ENCODE measurements at regions not wholly inside any gene's neighbourhood (a gene's known extent, or its start where the extent isn't known, plus 50 kb on each side); places are given as distances from the start of the nearest gene placed in this dataset.

DNA sequence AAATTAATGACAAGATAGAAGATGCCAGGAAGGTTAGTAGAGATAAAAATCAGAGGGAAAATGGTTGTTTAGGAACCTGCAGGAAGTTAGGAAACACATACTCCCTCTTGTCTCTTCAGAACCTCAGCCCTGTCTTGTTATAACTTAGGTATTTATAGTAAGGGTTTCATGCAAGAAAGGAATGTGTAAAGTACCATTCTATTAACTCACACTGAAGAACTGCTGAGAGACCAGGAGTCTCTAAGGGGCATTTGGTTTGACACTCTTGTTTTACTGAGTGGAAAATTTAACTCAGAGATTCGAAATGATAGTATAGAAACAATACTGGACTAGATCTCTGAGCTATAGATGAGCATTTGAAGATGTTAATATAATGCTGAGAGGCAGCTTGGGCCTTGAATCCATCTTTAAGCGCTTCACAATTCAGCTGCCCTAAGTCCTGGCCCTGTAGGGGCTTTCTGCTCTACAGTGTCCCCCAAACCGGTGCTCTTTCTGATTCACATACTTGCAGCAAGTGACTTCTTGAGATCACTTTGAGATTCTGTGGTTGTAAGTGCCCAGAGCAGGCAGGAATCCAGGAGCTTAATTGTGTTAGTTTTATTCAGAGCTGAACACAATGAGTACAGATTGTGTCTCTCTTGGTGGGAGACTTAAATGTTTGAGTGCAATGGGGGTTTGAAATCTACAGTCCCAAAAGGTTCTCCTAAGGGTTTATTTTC lies 235.0 kb upstream of the RGPD4 start:
- DNase-seq = no peak

- no peak for DNase-seq
Observed at GRCh38 chr2:107592280-107592624, 234.4 kb upstream of the RGPD4 start.

DNA sequence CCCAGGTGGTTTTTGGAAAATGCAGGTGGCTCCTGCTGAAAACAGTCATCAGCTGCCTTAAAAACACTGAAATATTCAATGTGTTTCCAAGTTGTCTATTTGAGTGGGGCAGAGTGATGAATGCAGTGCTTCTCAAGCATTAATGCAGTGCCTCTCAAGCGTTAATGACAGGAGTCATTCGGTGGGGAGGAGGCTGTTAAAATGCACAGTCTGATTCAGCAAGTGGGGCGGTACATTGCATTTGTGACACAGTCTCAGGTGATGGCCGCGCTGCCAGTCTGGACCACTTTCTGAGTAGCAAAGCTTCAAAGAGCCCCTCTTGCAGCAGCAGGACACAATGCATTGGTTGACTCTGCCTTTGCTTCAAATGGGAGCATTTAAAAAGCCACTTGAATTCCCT lies 231.4 kb upstream of the RGPD4 start:
- no peak for DNase-seq

GRCh38 chr2:107595749-107596148 lies 230.9 kb upstream of the RGPD4 start:
- DNase-seq = no peak

DNA sequence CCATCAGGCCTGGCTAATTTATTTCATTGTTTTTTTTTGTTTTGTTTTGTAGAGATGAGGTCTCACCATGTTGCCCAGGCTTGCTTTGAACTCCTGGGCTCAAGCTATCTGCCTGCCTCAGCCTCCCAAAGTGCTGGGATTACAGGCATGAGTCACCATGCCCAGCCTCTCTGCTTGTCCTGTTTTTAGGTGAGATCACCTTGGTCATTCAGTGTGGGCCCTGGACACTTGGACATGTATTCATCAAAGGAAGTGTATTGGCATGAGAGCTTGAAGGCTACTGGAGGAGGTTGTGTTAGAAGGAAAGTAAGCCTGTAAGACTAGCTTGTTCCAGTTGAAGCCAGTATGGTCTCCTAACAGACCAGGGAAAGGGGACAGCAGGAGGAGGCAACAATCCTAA lies 229.2 kb upstream of the RGPD4 start:
- no peak for DNase-seq

DNA sequence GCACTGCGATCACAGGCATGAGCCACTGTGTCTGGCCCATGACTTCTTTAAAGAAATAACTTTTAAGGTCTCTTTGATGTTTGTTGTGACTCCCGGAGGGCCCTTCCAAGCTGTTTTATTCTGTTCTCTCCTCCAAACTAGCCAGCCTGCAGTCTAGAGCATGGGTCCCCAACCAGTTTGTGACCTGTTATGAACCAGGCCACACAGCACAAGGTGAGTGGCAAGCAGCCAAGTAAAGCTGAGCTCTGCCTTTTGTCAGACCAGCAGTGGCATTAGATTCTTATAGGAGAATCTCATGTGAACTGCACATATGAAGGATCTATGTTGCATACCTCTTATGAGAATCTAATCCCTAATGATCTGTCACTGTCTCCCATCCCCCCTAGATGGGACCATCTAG lies 223.9 kb upstream of the RGPD4 start:
- no peak for DNase-seq

DNA sequence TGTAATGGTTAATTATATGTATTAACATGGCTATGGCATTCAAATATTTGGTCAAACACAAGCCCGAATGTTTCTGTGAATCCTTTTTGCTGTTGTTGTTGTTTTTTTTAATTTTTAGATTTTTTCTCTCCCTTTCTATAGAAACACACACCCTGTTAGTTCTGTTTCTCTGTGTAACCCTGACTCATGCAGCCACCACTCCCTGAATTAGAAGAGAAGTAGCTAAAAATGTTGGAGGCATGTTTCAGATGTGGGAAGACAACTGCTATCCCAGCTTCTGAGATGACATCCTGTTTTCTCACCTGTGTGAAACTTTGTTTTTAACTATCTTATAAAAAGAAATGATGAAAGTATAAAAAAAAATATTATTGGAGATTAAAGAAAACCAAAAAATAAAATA lies 219.6 kb upstream of the RGPD4 start:
- no peak for DNase-seq

GRCh38 chr2:107607473-107607872 lies 219.2 kb upstream of the RGPD4 start:
- no peak for DNase-seq

DNA sequence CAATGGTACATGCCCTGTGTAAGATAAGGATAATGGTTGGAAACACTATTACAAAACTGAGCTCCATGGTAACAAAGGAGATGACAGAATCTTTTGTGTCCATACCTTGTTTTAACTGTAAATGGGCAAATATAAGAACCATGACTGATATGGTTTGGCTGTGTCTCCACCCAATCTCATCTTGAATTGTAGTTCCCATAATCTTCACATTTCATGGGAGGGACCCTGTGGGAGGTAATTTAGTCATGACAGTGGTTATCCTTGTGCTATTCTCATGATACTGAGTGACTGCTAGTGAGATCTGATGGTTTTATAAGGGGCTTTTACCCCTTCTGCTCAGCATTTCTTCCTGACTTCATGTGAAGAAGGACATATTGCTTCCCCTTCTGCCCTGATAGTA lies 211.7 kb upstream of the RGPD4 start:
- DNase-seq = no peak

- DNase-seq = no peak
Observed at GRCh38 chr2:107618769-107619168, 207.9 kb upstream of the RGPD4 start.

- no peak for DNase-seq
Observed at GRCh38 chr2:107621186-107622165, 205.2 kb upstream of the RGPD4 start.

- DNase-seq = no peak
Observed at GRCh38 chr2:107622741-107623310, 203.9 kb upstream of the RGPD4 start.

DNA sequence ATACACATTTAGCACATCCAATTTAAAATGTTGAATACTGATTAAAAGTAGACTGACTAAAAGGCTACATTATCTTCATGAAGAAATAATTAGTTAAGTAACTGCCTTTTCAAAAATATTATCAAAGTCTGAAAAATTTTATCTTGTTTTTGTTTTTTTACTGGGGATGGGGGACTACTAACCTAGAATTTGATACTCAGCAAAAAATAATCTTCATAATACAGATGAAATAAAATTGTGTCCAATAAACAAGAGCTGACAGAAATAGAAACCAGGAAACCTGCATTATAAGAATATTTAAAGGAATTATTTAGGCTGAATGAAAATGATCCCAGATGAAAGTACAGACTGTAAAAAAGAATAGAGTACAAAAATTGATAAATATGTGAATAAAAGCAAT lies 200.7 kb upstream of the RGPD4 start:
- no peak for DNase-seq

DNA sequence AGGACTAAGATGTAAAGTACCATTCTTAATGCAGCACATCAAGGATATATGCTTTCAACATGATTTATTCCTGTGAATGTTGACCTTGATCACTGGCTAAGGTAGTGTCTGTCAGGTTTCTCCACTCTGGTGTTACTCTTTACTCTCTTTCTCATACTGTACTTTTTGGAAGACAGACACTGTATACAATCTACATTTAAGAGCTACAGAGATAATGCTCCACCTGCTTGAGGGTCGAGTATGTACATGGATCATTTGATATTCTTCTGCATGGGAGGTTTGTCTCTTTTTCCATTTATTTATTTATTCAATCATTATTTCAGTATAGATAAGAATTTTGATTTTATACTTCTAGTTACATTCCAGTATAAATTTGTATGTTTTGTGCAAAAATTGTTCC lies 199.5 kb upstream of the RGPD4 start:
- no peak for DNase-seq

DNA sequence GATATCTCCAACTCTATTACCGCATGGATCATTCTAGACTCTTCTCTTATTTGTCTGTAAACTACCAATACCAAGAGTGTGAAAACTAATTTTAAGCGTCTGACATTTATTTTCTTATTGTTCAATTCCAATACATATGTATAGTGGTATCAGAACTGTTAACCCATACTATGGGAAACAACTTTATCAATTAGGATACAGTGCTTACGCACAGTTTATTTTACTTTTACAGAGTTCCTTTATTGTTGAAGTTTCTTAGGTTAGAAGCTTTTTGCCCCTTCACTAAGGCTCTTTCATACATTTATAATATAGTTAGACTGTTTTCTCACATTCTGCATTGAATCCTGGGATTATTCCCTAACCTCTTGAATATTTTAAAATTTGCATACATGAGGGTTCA lies 198.8 kb upstream of the RGPD4 start:
- no peak for DNase-seq

GRCh38 chr2:107633580-107634147 lies 193.0 kb upstream of the RGPD4 start:
- no peak for DNase-seq

- no peak for DNase-seq
Observed at GRCh38 chr2:107634172-107634571, 192.5 kb upstream of the RGPD4 start.

DNA sequence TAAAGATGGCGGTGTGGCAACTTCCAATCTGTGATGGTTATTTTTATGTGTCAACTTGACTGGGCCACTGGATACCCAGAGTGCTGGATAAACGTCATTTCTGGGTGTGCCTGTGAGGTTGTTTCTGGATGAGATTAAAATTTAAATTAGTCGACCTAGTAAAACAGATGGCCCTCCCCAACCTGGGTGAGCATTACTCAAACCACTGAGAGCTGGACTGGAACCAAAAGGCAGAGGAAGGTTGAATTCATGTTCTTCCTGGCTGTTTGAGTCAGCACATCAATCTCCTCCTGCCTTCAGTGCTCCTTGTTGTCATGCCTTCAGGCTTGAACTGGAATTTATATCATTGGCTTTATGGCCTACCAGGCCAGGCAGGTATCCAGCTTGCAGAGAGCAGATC lies 190.8 kb upstream of the RGPD4 start:
- no peak for DNase-seq

- no peak for DNase-seq
Observed at GRCh38 chr2:107645586-107645985, 181.1 kb upstream of the RGPD4 start.

DNA sequence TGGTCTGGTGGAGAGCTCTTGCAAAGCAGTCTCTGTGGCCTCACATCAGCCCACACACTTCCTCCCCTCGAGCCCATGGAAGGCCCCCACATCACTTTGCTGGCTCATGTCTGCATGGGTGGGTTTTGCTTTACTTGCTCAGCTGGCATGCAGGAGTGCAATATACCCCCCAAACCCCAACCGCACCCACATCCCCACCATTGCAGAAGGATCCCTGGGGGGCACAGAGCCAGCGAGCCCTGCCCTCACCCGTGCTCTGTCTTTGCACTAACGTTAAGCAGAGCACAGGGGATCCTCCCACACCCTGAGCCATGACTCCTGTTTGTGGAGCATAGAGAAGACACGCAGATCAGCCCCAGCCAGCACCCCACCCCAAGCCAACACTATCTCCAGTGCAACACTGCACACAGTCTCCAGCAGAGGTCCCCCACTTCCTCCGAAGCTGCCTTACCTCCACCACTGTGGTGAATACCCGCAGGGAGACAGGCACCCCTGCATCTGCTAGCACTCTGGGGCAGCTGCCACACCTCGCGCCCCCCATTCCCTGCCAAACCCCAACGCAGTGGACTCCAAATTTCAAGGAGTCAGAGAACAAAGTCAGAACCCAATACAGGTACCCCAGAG lies 177.8 kb upstream of the RGPD4 start:
- no peak for DNase-seq

DNA sequence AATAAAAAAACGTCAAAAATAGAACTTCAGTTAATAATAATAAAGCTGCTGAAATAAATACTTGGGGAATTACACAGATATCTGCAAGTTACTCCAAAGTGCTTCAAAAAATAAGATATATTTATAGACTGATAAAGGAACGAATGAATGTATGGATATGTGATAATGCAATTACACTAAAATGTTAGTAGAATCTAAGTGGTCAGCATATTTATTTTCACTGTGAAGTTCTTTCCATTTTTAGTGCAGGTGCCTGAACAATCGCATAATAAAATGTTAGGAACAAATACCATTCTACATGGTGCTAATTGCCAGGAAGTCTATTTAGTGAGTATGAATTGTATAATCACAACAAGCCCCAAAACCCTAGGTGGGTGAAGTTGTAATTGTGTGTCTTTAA lies 169.6 kb upstream of the RGPD4 start:
- DNase-seq = no peak

GRCh38 chr2:107663632-107664031 lies 163.1 kb upstream of the RGPD4 start:
- peak; percentile 69 for DNase-seq

- peak; percentile 12 for DNase-seq
Observed at GRCh38 chr2:107669335-107669734, 157.4 kb upstream of the RGPD4 start.
